ENCODE measurements at regions not wholly inside any gene's neighbourhood (a gene's known extent, or its start where the extent isn't known, plus 50 kb on each side); places are given as distances from the start of the nearest gene placed in this dataset.

DNA sequence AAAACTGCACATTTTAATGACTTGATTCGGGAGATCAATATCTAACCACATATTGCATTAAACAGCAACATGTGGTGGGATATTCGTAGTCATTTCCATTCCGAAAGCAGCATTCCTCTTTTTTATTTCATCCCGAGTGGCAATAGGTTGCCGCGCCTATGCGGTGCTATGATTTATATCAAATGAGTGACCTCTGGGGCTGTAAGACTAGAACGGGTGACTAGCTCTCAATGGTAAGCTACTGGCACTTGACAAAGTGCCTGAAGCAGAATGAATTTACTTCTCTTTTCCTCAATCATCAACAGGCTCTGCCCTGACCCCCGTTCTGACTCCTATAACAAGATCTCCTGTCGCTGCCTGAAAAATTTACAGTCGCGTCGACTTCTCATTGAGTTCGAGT, 162.3 kb downstream of the ZNF281 start:
- no peak for DNase-seq

DNA sequence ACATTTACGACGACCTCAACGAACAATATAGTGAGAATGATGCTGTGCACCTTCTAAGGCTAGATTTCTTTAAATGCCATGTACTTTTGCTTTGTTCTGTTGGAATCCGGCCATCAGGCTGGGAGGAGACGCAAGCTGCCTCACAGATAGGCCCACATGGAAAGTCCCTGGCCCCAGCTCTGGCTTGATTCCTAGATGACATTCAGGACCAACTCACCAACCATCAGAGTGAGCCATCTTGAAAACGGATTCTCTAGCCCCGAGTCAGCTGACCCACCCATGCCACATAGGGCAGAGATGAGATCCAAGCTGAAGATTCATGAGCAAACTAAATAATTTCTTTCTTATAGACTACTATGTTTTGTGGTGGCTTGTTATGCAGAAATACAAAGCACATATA, 164.4 kb downstream of the ZNF281 start:
- no peak for DNase-seq

DNA sequence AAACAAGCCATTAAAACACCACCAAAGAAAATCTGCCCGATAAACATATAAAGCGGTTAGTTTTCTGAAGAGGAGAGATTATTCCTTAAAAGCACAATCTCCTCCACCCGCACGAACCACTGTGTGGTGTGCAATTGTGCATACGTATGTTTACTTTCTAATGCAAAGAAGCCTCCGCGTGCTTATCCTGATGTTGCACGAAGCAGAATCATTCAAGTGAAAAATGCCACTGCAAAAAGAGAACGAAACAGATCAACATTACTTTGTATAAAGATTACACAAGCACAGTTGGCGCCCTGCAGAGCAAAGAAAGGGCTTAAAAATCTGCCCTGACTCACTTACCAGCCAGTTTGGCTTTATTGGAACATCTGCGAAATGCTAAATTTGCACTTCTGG, 166.8 kb downstream of the ZNF281 start:
- DNase-seq, result no peak

DNA sequence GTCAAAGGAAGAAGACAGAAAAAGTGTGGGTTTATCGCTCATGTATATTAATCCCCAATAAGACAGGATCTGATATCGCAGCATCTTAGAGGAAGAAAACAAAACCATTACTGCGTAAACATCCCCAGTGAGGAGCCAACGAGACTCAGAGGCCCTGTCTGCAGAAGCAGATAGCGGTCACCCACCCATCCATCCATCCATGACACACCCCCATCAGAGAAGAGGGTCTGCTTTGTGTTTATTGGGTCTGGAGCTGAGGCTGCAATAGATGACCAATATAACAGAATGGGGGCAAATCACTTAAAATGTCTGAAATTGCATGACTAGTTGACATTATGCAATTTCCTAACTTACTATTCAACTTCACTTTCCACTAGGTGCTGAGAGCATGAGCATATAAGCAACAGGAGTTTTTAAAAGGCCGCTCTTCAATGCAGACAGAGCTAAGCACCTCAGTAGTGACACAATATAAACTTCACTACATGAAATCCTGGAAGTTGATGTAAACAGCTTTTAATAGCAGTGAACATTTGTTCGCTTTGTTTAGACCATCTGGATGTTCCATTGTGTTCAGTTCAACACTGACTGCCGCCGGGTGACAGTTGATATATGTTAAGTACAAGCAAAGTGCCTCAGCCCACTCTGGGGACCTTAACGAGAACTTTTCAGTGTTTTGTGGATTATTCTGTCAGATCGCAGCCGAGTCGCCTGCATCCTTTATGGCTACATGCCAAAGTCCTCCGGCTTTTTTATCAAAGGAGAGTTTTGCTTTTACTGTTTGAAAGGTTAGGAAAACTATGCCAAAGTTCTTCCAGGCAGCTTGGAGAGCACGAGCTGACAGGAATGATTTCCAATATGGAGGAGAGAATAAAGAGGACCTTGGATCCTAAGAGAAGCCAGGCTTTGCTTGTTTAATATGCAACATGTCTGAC, 167.5 kb downstream of the ZNF281 start:
- peak; percentile 44 for DNase-seq

DNA sequence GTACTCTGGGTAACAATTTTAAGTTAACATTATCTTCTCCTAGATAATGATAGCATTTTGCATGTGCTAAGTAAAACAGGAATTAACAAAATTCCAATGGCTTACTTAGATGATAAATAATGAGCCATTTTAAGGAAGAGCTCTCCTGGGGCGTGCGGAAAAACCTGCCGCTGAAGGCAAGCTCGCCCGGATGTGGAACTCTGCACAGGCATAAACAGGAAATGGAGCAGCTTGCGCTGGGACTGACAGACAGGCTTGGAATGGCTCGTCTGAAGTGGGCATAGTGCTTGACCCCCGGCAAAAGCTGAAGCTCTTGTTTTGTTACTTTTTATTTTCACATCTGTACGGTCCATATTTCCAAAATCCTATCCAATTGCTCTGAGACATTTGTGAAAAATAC, 169.2 kb downstream of the ZNF281 start:
- no peak for DNase-seq

DNA sequence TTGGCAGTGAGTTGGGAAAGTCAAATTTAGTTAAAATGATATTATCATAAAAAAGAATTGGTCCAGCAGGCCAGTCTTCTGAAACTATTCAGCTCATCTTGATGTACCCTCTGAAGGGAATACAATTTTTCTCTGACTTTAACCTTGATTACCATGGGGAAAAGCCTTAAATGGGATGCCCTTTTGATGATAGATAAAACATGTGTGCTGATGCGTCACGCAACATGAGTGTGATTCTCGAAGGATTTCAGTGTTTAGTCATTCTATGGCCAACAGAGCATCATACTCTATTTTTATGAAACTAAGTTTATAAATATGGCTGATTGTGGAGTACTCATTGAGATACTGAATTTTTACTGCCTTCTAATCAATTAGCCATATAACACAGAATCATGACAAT, 171.5 kb downstream of the ZNF281 start:
- DNase-seq, result no peak

DNA sequence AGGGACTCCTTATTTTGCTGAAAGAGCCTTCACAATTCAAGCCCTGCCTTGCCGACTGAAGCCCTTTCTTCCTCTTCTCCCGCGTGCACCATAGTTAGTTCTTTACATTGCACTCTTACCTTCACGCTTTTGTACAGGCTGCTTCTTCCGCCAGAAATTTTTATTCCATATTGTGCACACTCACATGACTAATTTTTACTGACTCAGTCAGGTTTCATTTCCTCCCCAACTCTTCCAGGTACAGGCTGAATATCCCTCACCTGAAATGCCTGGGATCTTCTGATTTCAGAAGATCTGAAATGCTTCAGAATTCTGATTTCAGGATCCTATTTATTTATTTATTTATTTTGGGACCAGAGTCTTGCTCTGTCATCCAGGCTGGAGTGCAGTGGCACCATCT, 172.8 kb downstream of the ZNF281 start:
- DNase-seq, result no peak

DNA sequence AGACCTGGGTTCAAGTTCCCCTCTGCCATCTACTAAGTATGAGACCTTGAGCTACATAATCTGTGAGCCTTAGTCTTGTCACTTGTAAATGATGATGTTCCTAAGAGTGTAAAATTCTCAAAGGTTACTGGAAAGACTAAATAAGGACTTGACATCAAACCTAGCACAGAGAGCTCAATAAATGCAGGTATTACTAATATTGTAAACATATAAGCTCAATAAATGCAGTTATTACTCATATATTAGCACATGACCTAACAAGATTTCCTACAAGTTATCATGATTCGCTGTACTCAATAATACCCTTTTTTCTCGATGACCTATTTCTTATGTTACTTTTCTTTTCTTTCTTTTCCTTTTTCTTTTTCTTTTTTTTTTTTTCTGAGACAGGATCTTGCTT, 174.9 kb downstream of the ZNF281 start:
- DNase-seq, result no peak

DNA sequence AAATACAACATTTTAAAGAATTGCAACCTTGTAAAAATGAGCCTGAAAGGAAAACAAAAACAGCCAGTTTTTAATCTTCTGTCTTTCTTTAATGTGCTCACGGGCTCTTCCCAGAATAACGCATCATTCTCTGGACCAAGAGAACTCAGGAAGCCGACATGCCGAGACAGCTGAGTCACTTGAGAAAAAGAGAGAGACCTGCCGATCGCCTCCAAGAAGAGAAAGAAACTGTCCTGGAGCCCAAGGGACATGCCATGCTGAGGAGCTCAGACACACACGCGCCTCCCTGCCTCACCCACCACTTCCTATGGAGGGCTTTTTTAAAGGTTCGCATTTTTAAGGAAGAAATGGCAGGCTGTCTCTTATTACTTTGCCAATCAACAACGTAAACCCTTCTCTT, 176.4 kb downstream of the ZNF281 start:
- DNase-seq, result no peak

DNA sequence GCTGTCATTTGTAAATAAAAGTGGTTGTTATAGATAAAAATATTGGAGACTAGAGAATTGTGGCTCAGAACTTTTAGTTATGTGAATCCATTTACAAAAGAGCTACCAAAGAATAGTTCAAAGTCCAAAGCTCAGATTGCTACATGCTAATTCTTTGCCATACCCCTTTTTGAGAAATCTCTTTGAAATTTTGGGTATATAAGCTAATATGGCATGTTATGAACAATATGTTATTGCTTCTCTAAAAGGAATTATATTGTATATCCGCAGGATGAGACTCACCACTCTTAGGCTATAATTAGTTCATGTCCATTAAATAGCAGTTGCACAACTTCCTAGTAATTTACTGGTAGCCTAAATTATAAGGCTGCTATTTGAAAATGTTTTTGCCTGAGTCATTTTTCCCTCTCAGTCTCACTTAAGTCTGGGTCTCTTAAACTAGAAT, 178.0 kb downstream of the ZNF281 start:
- DNase-seq, result no peak

DNA sequence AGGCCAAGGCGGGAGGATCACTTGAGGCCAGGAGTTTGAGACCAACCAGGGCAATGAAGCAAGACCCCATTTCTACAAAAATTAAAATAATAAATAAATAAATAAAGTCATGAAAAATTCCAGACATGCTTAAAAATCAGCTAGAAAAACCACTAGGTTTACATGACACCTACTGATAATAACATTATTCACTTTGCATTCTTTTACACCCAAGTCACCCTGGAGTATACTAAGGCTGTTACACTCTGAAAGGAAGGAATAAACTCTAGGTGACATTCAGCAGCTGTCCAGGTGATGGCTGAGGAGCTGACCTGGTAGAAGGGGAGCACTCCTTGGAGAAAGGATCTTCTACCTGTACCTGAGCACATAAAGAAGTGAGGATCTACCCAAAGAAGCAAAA, 179.2 kb downstream of the ZNF281 start:
- DNase-seq, result no peak

DNA sequence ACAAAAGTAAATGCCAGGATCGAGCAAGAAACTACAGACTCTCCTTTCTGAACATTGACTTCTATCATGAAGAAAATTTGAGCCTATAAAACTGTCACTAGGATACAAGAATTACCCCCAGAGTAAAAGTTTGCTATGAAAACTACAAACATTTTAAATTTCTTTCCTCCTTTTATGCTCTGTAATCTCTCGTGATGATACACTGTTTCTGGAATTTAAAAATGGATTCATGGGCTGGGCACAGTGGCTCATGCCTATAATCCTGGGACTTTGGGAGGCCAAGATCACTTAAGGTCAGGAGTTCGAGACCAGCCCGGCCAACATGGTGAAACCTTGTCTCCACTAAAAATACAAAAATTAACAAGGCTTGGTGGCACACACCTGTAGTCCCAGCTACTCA, 181.3 kb downstream of the ZNF281 start:
- DNase-seq, result no peak

DNA sequence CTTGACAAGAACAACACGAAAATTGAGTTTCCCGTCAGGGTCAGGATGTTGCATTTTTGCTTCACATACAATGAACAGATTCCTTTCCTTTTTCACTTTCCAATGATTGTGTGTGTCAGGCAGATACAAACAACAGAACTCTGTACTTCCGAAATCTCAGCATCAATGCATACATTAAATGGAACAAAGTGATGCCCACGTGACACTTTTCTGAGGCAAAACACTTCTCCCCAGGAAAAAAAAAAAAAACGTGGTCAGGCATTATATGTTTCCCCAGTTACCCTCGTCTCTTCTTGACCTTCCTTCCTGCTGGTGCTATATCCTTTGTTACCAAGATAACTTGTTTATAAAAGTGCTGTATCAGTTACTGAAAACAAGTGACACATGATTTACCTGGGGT, 181.8 kb downstream of the ZNF281 start:
- DNase-seq, result no peak
